Thoracic aorta (tissue), 2 donors: ENCODE measurements at regions not wholly inside any gene's neighbourhood (a gene's known extent, or its start where the extent isn't known, plus 50 kb on each side); places are given as distances from the start of the nearest gene placed in this dataset.

Experiments
- ATAC-seq: fragments of 150-250 bp; one replicate; pipeline ENCODE4 v1.8.0; 2017; ENCODE audit warnings: low read depth; ENCODE audit not compliant: insufficient number of reproducible peaks, low FRiP score
- DNase-seq: peaks from one replicate; pipeline ENCODE4 v3.0.0-alpha.2; 2020; ENCODE audit warnings: low spot score
- H3K27ac ChIP-seq, 2 donors: fragments of 200-600 bp; sonication (generic); 1 replicate in 1 of 2; 2 replicates in 1 of 2; pipeline ENCODE4 v1.5.1; 2016; ENCODE audit warnings: mild to moderate bottlenecking in 2 of 2, moderate library complexity in 2 of 2
- H3K27me3 ChIP-seq: fragments of 200-600 bp; sonication (generic); replicated peaks from 2 replicates; pipeline ENCODE4 v1.6.0; 2016; ENCODE audit warnings: mild to moderate bottlenecking; ENCODE audit not compliant: insufficient read depth
- H3K36me3 ChIP-seq: fragments of 200-600 bp; sonication (generic); one replicate; pipeline ENCODE4 v1.5.1; 2016
- H3K4me1 ChIP-seq, 2 donors: fragments of 200-600 bp; sonication (generic); 1 replicate in 1 of 2; 2 replicates in 1 of 2; pipeline versions ENCODE4 v1.5.1 to v1.6.0; 2016; ENCODE audit warnings: low read depth in 2 of 2, mild to moderate bottlenecking in 1 of 2; ENCODE audit not compliant: control insufficient read depth in 1 of 2
- H3K4me3 ChIP-seq: fragments of 200-600 bp; sonication (generic); 2 replicates; pipeline ENCODE4 v1.5.1; 2016; ENCODE audit warnings: mild to moderate bottlenecking
- H3K9me3 ChIP-seq: fragments of 200-600 bp; sonication (generic); 2 replicates; pipeline ENCODE4 v1.5.1; 2016
- TF ChIP-seq, protein P1 (sequence below): fragments of 200-600 bp; sonication (generic); IDR thresholded peaks from one replicate; pipeline ENCODE4 v1.5.1; 2019; ENCODE audit warnings: antibody characterized with exemption

DNA sequence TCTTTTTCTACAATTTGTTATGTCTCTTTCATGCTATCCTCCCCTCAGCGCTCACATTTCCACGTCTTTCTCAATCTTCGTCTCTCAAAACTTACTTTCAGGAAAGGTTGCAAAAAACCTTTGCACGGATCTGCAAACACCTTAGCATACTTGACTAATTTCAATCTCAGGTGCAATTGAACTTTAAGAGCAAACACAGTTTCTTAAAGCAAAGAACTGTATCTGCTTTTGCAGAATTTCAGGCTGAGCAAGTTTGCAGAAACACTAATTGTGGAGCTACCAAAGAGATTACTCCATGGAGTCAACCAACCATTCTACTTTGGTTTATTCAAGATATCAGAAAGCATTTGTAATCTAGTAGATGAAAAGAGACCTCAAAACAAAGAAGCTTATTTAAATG is 668.2 kb upstream of the MARCKS start:
- Histone ChIP-seq H3K9me3 (no peaks in the 10 kb centered on the region), H3K27ac (no peak overlapping the region), H3K36me3 (no peaks in the 10 kb centered on the region), H3K4me3 (no peak overlapping the region), H3K4me1 (no peaks in the 10 kb centered on the region), H3K27me3 (no peaks in the 10 kb centered on the region)
- TF ChIP-seq, protein P1, sequence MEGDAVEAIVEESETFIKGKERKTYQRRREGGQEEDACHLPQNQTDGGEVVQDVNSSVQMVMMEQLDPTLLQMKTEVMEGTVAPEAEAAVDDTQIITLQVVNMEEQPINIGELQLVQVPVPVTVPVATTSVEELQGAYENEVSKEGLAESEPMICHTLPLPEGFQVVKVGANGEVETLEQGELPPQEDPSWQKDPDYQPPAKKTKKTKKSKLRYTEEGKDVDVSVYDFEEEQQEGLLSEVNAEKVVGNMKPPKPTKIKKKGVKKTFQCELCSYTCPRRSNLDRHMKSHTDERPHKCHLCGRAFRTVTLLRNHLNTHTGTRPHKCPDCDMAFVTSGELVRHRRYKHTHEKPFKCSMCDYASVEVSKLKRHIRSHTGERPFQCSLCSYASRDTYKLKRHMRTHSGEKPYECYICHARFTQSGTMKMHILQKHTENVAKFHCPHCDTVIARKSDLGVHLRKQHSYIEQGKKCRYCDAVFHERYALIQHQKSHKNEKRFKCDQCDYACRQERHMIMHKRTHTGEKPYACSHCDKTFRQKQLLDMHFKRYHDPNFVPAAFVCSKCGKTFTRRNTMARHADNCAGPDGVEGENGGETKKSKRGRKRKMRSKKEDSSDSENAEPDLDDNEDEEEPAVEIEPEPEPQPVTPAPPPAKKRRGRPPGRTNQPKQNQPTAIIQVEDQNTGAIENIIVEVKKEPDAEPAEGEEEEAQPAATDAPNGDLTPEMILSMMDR, result no peak
- DNase-seq (no peak), ATAC-seq (no peak)

DNA sequence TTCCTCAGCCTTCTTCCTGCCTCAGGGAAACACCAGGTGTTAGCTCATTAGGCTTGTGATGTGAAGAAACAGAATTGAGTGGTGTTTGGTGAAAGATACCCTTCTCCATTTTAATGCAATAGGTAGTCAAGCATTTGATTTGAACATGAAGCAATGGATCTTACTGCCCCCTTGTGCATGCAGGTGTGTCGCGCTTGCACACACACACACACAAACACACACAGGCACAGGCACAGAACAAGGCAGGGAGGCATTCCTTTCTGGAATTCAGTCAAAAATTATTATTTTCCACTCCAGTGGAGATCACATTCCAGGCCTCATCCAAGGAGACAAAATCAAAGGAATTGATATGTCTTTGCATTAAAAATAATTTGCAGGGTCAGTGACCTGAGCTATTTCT is 667.0 kb upstream of the MARCKS start:
- DNase-seq, result no peak
- no peaks in the 10 kb centered on the region for H3K9me3 ChIP-seq
- no peaks in the 10 kb centered on the region for H3K36me3 ChIP-seq
- no peaks in the 10 kb centered on the region for H3K27me3 ChIP-seq
- H3K4me1 ChIP-seq, result no peaks in the 10 kb centered on the region
- H3K4me3 ChIP-seq, result no peak overlapping the region
- no peak overlapping the region for H3K27ac ChIP-seq
- TF ChIP-seq, protein P1, result no peak
- ATAC-seq, result no peak

DNA sequence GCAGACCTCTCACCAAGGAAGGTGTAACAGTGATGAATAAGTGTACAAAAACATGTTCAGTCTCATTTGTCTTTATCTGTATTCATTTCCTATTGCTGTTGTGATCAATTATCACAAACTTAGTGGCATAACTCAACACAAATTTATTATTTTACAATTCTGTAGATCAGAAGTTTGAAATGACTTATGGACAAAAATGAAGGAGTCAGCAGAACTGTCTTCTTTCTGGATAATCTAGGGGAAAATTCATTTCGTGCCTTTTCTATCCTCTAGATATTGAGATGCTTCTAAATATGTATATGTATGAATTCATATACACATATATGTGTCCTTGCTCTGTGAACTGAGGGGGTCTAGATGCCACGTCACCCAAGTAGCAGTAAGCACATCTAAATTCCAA is 663.1 kb upstream of the MARCKS start:
- Histone ChIP-seq H3K4me1 (no peaks in the 10 kb centered on the region), H3K4me3 (no peak overlapping the region), H3K27ac (no peak overlapping the region), H3K36me3 (no peaks in the 10 kb centered on the region), H3K9me3 (no peaks in the 10 kb centered on the region), H3K27me3 (no peaks in the 10 kb centered on the region)
- no peak for DNase-seq
- TF ChIP-seq, protein P1, result no peak
- no peak for ATAC-seq

DNA sequence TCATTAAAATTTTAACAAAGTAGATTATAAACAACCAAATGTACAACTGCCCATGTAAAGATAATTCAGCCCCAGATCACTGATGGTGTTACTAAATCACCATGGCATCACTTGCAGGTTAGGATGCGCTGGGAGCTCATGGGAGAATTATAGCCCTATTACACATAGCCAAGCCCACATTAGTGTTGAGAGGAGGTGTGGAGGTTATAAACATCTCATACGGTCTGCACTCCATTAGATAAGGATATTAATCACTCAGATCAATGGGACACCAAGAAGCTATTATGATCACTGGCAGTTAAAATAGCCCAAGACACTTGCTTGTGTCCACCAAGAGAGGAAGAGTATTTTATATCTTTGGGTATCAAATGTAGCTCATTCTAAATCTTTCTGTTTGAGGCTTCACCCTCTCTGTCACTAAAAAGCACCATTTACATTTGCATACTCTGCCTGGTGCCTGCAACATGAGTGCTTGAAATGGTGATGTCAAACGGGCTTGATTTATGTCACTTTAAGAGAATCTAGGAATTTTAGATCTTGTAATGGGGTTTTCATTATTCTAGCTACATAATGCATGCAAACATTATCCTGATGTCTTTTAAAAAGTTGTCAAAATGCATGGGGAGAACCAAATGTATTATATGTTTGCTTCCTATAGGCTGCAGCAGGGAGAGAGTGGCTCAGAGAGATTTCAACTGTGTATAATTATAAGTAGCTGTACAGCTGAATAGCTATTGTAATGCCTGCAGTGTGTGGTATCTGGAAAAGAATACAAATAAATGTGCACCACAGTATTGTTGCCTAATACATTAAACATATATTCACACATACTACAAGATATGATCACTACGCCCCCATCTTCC is 654.1 kb upstream of the MARCKS start:
- Histone ChIP-seq H3K27ac (no peak overlapping the region), H3K4me3 (no peak overlapping the region), H3K27me3 (no peaks in the 10 kb centered on the region), H3K36me3 (no peaks in the 10 kb centered on the region), H3K9me3 (no peaks in the 10 kb centered on the region), H3K4me1 (no peaks in the 10 kb centered on the region)
- TF ChIP-seq, protein P1, result no peak
- no peak for ATAC-seq
- DNase-seq, result no peak

DNA sequence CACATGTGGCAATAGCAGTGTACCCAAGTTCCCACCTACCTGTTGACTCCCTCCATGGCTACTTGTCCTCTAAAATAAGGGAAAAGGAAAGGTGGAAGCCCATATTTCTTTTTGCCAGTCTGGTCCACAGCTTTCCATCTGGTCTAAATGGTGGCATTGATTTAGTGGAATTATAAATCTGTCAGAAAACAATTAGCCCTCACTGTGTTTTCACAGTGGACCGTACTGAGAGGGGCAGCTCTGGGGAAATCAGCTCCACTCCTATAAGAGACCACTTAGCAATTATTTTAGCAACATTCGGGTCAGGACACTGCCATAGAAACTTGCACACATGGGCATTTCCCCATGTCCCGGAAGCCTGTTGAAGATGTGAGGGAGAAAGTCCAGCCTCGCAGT is 653.4 kb upstream of the MARCKS start:
- no peak for DNase-seq
- H3K4me3 ChIP-seq, result no peak overlapping the region
- H3K4me1 ChIP-seq, result no peaks in the 10 kb centered on the region
- TF ChIP-seq, protein P1, result no peak
- no peak overlapping the region for H3K27ac ChIP-seq
- no peaks in the 10 kb centered on the region for H3K27me3 ChIP-seq
- no peak for ATAC-seq
- no peaks in the 10 kb centered on the region for H3K9me3 ChIP-seq
- no peaks in the 10 kb centered on the region for H3K36me3 ChIP-seq
